GM21526 (cell line): ENCODE measurements at regions not wholly inside any gene's neighbourhood (a gene's known extent, or its start where the extent isn't known, plus 50 kb on each side); places are given as distances from the start of the nearest gene placed in this dataset.
"Not testable (repeated sequence)": the region's sequence is repeated elsewhere in the genome, so short reads cannot be mapped to it uniquely, and the experiment has no call there.

ENCODE experiments used
- ATAC-seq: cut with Tn5 transposase; IDR thresholded peaks from one replicate; pipeline ENCODE4 v1.9.1; 2021; ENCODE audit warnings: moderate library complexity; ENCODE audit not compliant: unreplicated experiment, low FRiP score

GRCh38 chr11:134949121-134950090, 537.4 kb upstream of the B3GAT1 start:
- no peak for ATAC-seq

- no peak for ATAC-seq
Measured at GRCh38 chr11:134947556-134947955, 535.5 kb upstream of the B3GAT1 start.

GRCh38 chr11:134945993-134946392, 534.0 kb upstream of the B3GAT1 start:
- ATAC-seq, result no peak

- no peak for ATAC-seq
Measured at GRCh38 chr11:134944986-134945385, 532.9 kb upstream of the B3GAT1 start.

GRCh38 chr11:134944131-134944530, 532.1 kb upstream of the B3GAT1 start:
- ATAC-seq, result no peak

- no peak for ATAC-seq
Measured at GRCh38 chr11:134943544-134943943, 531.5 kb upstream of the B3GAT1 start.

- no peak for ATAC-seq
Measured at GRCh38 chr11:134942681-134943080, 530.6 kb upstream of the B3GAT1 start.

- not testable (repeated sequence) for ATAC-seq
Measured at GRCh38 chr11:134941936-134942600, 530.0 kb upstream of the B3GAT1 start.

GRCh38 chr11:134941326-134941725, 529.3 kb upstream of the B3GAT1 start:
- ATAC-seq, result no peak

GRCh38 chr11:134940441-134941126, 528.5 kb upstream of the B3GAT1 start:
- no peak for ATAC-seq

GRCh38 chr11:134939905-134940304, 527.9 kb upstream of the B3GAT1 start:
- ATAC-seq, result no peak

DNA sequence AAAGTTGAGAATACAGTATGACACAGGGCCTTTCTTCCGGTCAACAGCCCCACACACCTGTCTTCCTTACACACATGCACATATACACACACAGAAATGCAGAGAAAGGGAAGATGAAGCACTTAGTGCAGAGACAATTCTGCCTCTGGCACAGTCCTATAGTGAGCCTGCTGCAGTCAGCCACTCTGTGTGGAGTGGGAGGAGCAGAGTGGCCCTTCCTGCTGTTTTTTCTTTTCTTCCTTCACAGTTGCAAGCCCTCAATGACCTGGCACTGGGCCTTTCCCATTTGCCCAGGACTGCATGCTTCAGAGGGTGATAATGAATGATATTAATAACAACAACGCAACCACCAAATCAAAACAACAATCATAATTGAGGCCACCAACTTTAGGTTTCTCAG, 527.0 kb upstream of the B3GAT1 start:
- ATAC-seq, result no peak

DNA sequence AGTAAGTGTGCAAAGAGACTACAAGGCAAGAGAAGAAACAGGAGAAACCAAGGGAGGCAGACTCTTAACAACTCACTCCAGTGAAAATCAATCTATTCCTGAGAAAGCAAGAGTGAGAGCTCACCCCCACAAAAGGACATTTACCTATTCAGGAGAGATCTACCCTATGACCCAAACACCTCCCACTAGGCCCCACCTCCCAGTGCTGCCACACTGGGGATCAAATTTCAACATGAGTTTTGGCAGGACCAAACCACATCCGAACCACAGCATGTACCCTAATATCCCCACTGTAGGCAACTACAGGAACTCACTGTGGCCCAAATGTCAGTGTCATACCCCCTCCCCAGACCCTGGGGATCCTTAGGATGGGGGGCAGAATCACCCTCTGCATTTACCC, 526.2 kb upstream of the B3GAT1 start:
- ATAC-seq, result no peak

DNA sequence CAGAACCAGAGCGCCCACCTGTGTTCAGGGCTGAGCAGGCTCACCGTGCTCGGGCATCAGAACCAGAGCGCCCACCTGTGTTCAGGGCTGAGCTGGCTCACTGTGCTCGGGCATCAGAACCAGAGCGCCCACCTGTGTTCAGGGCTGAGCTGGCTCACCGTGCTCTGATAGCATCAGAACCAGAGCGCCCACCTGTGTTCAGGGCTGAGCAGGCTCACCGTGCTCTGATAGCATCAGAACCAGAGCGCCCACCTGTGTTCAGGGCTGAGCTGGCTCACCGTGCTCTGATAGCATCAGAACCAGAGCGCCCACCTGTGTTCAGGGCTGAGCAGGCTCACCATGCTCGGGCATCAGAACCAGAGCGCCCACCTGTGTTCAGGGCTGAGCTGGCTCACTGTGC, 525.2 kb upstream of the B3GAT1 start:
- ATAC-seq, result not testable (repeated sequence)

- ATAC-seq, result no peak
Measured at GRCh38 chr11:134932761-134933160, 520.7 kb upstream of the B3GAT1 start.

- ATAC-seq, result no peak
Measured at GRCh38 chr11:134925432-134925831, 513.4 kb upstream of the B3GAT1 start.

- ATAC-seq, result no peak
Measured at GRCh38 chr11:134923441-134923840, 511.4 kb upstream of the B3GAT1 start.

GRCh38 chr11:134921938-134922337, 509.9 kb upstream of the B3GAT1 start:
- no peak for ATAC-seq

GRCh38 chr11:134920851-134921608, 509.0 kb upstream of the B3GAT1 start:
- ATAC-seq, result no peak

GRCh38 chr11:134916421-134917213, 504.6 kb upstream of the B3GAT1 start:
- no peak for ATAC-seq
